A549 (cell line): ENCODE measurements at regions not wholly inside any gene's neighbourhood (a gene's known extent, or its start where the extent isn't known, plus 50 kb on each side); places are given as distances from the start of the nearest gene placed in this dataset.

ENCODE experiments used
- ATAC-seq, 2 experiments: fragments of 200-7000 bp in 1 of 2; fragments of >200 bp in 1 of 2; cut with Nextera tagmentation in 1 of 2; cut with Tn5 transposase in 1 of 2; 3 replicates each; pipeline versions ENCODE4 v1.8.0 to v1.9.1; 2018 to 2020; ENCODE audit warnings: mild to moderate bottlenecking in 1 of 2, moderate library complexity in 1 of 2
- CTCF ChIA-PET: fragments of 300-600 bp; sonication (Branson Sonifier 250); formaldehyde crosslinking; extraction: SDS; loops from one replicate; lab custom pipeline; 2021; ENCODE audit warnings: antibody characterized with exemption, inconsistent platforms; lab: Yijun Ruan, JAX
- POLR2A ChIA-PET: fragments of 350-600 bp; formaldehyde crosslinking; extraction: SDS; loops from one replicate; lab custom pipeline; 2021; ENCODE audit warnings: antibody characterized with exemption, inconsistent platforms; lab: Yijun Ruan, JAX
- DNase-seq, 2 experiments: peaks; one replicate each; pipeline versions ENCODE4 v3.0.0 to v3.0.0-alpha.2; 2011 to 2016; ENCODE audit warnings: low read depth in 1 of 2, low spot score in 1 of 2
- FAIRE-seq: peaks from 2 replicates; lab custom pipeline; 2011; peaks lifted over from hg19 to GRCh38; lab: Jason Lieb, UNC
- H3K27ac ChIP-seq, 2 experiments: fragments of >200 bp; sonication (Bioruptor Twin); formaldehyde crosslinking; 3 replicates each; pipeline ENCODE4 v1.5.1; 2016 to 2017
- H3K4me1 ChIP-seq: fragments of >200 bp; sonication (Bioruptor Twin); formaldehyde crosslinking; 3 replicates; pipeline ENCODE4 v1.6.1; 2016
- H3K4me2 ChIP-seq: fragments of >200 bp; sonication (Bioruptor Twin); formaldehyde crosslinking; 3 replicates; pipeline ENCODE4 v1.6.1; 2016
- H3K4me3 ChIP-seq: fragments of >200 bp; sonication (Bioruptor Twin); formaldehyde crosslinking; 3 replicates; pipeline ENCODE4 v1.5.1; 2016
- H3K9me3 ChIP-seq: fragments of >200 bp; sonication (Bioruptor Twin); formaldehyde crosslinking; 3 replicates; pipeline ENCODE4 v1.6.1; 2016
- BHLHE40 ChIP-seq: IDR thresholded peaks from 2 replicates; pipeline ENCODE4 v1.6.1; 2012; ENCODE audit warnings: low read depth, low read length, inconsistent platforms
- CHD2 ChIP-seq: fragments of 150-350 bp; IDR thresholded peaks from 2 replicates; pipeline ENCODE4 v1.6.1; 2014; ENCODE audit warnings: low read length; ENCODE audit not compliant: partially characterized antibody
- CHD4 ChIP-seq: fragments of 200-600 bp; sonication (generic); IDR thresholded peaks from 2 replicates; pipeline ENCODE4 v1.6.1; 2016; ENCODE audit warnings: antibody characterized with exemption, mild to moderate bottlenecking, borderline replicate concordance
- E2F6 ChIP-seq: IDR thresholded peaks from 2 replicates; pipeline ENCODE4 v1.6.1; 2012; ENCODE audit warnings: low read depth, borderline replicate concordance
- EHMT2 ChIP-seq: fragments of 200-600 bp; sonication (generic); IDR thresholded peaks from 2 replicates; pipeline ENCODE4 v1.6.1; 2016; ENCODE audit warnings: antibody characterized with exemption, low read depth, mild to moderate bottlenecking, moderate library complexity
- ELK1 ChIP-seq: fragments of 150-350 bp; IDR thresholded peaks from 2 replicates; pipeline ENCODE4 v1.6.1; 2014; ENCODE audit warnings: low read depth, mild to moderate bottlenecking, low read length
- FOSL2 ChIP-seq, 2 experiments: fragments of 450-650 bp in 1 of 2; fragments of >200 bp in 1 of 2; sonication (Bioruptor Twin) in 1 of 2; formaldehyde crosslinking; IDR thresholded peaks; 2 replicates each; pipeline versions ENCODE4 v1.5.0 to v1.6.1; 2016 to 2020; ENCODE audit warnings: mild to moderate bottlenecking in 1 of 2, moderate library complexity in 1 of 2
- GATA3 ChIP-seq: IDR thresholded peaks from 2 replicates; pipeline ENCODE4 v1.6.1; 2012; ENCODE audit warnings: borderline replicate concordance
- MAFK ChIP-seq: fragments of 450-650 bp; IDR thresholded peaks from 2 replicates; pipeline ENCODE4 v1.6.1; 2014; ENCODE audit not compliant: partially characterized antibody
- NFE2L2 ChIP-seq: fragments of 150-350 bp; conservative IDR thresholded peaks from 2 replicates; pipeline ENCODE4 v1.6.1; 2014; ENCODE audit warnings: low read length
- NR3C1 ChIP-seq: fragments of >200 bp; sonication (Bioruptor Twin); formaldehyde crosslinking; IDR thresholded peaks from 3 replicates; pipeline ENCODE4 v1.6.1; 2017
- POLR2A ChIP-seq: IDR thresholded peaks from 2 replicates; pipeline ENCODE4 v1.6.1; 2012; ENCODE audit warnings: mild to moderate bottlenecking, low read length
- POLR2AphosphoS2 ChIP-seq: conservative IDR thresholded peaks from 2 replicates; pipeline ENCODE4 v1.6.1; 2012; ENCODE audit warnings: low read length, improper control_type of control experiment, inconsistent platforms
- RAD21 ChIP-seq, 2 experiments: fragments of >200 bp in 1 of 2; sonication (Bioruptor Twin) in 1 of 2; formaldehyde crosslinking in 1 of 2; IDR thresholded peaks in 1 of 2; conservative IDR thresholded peaks in 1 of 2; 2 replicates in 1 of 2; 3 replicates in 1 of 2; pipeline ENCODE4 v1.6.1; 2012 to 2018; ENCODE audit warnings: inconsistent platforms in 1 of 2
- RNF2 ChIP-seq: fragments of 200-600 bp; sonication (generic); IDR thresholded peaks from 2 replicates; pipeline ENCODE4 v1.6.1; 2016; ENCODE audit warnings: low read depth, mild to moderate bottlenecking, antibody characterized with exemption, moderate library complexity, borderline replicate concordance
- SMC3 ChIP-seq: fragments of >200 bp; sonication (Bioruptor Twin); formaldehyde crosslinking; IDR thresholded peaks from 3 replicates; pipeline ENCODE4 v1.6.1; 2018; ENCODE audit warnings: inconsistent platforms
- SREBF2 ChIP-seq: fragments of 450-650 bp; IDR thresholded peaks from 2 replicates; pipeline ENCODE4 v1.6.1; 2014; ENCODE audit warnings: mild to moderate bottlenecking, moderate library complexity
- ZC3H11A ChIP-seq: fragments of 450-650 bp; IDR thresholded peaks from 2 replicates; pipeline ENCODE4 v1.6.1; 2014; ENCODE audit warnings: antibody characterized with exemption, mild to moderate bottlenecking
- ZFP36 ChIP-seq: fragments of 450-650 bp; IDR thresholded peaks from 2 replicates; pipeline ENCODE4 v1.6.1; 2014; ENCODE audit warnings: borderline replicate concordance; ENCODE audit not compliant: partially characterized antibody
- ZNF302 ChIP-seq: fragments of 250-450 bp; sonication (Bioruptor Pico); IDR thresholded peaks from 2 replicates; pipeline ENCODE4 v1.9.0; 2021; ENCODE audit warnings: inconsistent platforms, mild to moderate bottlenecking, moderate library complexity
- ZSCAN20 ChIP-seq: fragments of 250-450 bp; sonication (Bioruptor Pico); IDR thresholded peaks from 2 replicates; pipeline ENCODE4 v1.8.0; 2022; ENCODE audit warnings: mild to moderate bottlenecking, moderate library complexity
- WGBS: methylation state at CpG from one replicate; pipeline ENCODE4 v1.1.6; 2017; ENCODE audit errors: missing lambda C conversion rate; 5-methylcytosine and 5-hydroxymethylcytosine counted together
- TF ChIP-seq, protein P1 (sequence below): IDR thresholded peaks from 2 replicates; pipeline ENCODE4 v1.6.1; 2012
- TF ChIP-seq, protein P2 (sequence below): fragments of 200-600 bp; sonication (generic); IDR thresholded peaks from 2 replicates; pipeline ENCODE4 v1.6.1; 2016; ENCODE audit warnings: antibody characterized with exemption, mild to moderate bottlenecking, moderate library complexity
- TF ChIP-seq, protein P3 (sequence below): fragments of 250-450 bp; sonication (Bioruptor Pico); IDR thresholded peaks from 2 replicates; pipeline ENCODE4 v1.5.0; 2020; ENCODE audit warnings: low read depth, mild to moderate bottlenecking, moderate library complexity

GRCh38 chr2:151097128-151097527, 164.5 kb downstream of the RBM43 start:
- DNase-seq (no peak), ATAC-seq (no peak), FAIRE-seq (no peak)
- Histone ChIP-seq H3K4me1 (no peaks in the 10 kb centered on the region), H3K4me2 (no peak overlapping the region), H3K4me3 (no peak overlapping the region), H3K9me3 (no peaks in the 10 kb centered on the region), H3K27ac (no peak overlapping the region)
- POLR2A ChIA-PET: no interaction called here
- TF ChIP-seq SMC3: no peak
- CTCF ChIA-PET: no interaction called here

DNA sequence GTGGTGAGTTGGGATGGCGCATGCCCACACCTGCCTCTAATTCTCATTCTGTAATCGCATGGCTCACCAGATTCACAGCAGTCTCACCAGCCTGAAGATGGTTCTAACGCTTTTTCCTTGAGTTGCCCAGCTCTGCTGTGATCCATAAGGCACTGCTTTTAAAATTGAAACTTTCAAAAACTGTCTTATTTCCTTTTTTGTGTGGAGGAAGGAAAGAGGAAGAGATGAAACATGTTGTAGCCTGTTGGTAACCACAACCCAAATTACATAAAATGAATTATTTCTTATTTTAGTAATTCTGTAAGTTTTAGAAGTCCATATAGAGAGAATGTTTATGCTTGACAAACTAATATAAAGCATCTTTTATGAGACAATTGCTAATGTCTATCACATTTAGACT, 165.4 kb downstream of the RBM43 start:
- POLR2A ChIA-PET: no interaction called here
- no peak for ATAC-seq
- CTCF ChIA-PET: no interaction called here
- no peak overlapping the region for H3K4me3 ChIP-seq
- TF ChIP-seq FOSL2 (IDR thresholded peaks at IDR 0.05): no peak
- TF ChIP-seq FOSL2 (CRISPR knock-in tag; IDR thresholded peaks at IDR 0.05): no peak
- no peak for TF ChIP-seq ZFP36
- no peak for TF ChIP-seq MAFK
- TF ChIP-seq CHD2: no peak
- TF ChIP-seq RNF2: no peak
- TF ChIP-seq, all 56 proteins: peak for 0
- 36% methylated on average over 3 of the region's 3 CpGs for WGBS
- H3K4me1 ChIP-seq: no peaks in the 10 kb centered on the region
- no peak overlapping the region for H3K4me2 ChIP-seq
- H3K9me3 ChIP-seq: no peaks in the 10 kb centered on the region
- no peak for DNase-seq
- no peak for FAIRE-seq
- no peak overlapping the region for H3K27ac ChIP-seq

DNA sequence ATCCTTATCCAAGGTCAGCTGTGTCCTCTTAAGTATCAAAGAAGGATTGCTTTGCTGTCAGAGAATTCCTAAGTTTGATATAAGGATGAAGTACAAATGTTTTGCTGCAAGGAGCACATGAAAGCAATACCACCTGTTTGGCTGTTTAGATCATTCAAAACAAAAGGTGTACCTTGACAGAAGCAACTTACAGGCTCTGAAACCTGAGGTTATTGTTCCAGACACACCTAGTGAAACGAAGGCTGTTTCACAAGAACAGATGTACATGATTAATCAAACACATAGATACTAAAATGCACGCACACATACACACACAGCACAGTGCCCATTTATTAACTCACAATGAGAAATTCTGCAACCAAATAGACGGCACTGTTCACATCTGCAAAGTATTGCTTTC, 166.2 kb downstream of the RBM43 start:
- FAIRE-seq (no peak), ATAC-seq (no peak), DNase-seq (no peak)
- Histone ChIP-seq H3K4me1 (no peaks in the 10 kb centered on the region), H3K9me3 (no peaks in the 10 kb centered on the region), H3K27ac (no peak overlapping the region), H3K4me2 (no peak overlapping the region), H3K4me3 (no peak overlapping the region)
- TF ChIP-seq POLR2AphosphoS2: no peak
- no peak for TF ChIP-seq CHD2
- TF ChIP-seq EHMT2: no peak
- TF ChIP-seq ZFP36: no peak
- TF ChIP-seq, protein P1, sequence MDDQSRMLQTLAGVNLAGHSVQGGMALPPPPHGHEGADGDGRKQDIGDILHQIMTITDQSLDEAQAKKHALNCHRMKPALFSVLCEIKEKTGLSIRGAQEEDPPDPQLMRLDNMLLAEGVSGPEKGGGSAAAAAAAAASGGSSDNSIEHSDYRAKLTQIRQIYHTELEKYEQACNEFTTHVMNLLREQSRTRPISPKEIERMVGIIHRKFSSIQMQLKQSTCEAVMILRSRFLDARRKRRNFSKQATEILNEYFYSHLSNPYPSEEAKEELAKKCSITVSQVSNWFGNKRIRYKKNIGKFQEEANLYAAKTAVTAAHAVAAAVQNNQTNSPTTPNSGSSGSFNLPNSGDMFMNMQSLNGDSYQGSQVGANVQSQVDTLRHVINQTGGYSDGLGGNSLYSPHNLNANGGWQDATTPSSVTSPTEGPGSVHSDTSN: no peak
- TF ChIP-seq NR3C1: no peak
- WGBS: 1% methylated on average over 3 of the region's 3 CpGs
- CTCF ChIA-PET: no interaction called here
- POLR2A ChIA-PET: no interaction called here

DNA sequence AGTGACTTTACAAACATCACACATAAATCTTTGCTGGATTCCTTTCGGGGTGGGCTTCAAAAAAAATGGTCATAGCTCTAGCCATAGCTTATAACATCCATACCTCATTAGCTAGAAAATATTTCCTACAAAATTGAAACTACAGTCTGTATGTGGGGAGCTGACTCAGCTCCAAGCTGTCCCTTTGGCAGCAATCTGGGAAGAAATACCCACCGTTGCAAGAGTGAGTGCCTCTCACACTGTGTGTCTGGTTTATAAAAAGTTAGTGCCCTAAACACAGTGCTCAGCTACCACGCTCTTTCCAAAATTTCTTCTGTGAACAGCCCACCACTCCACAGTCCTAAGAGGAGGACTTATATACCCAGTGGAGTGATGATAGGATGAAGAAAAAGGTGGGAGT, 170.1 kb downstream of the RBM43 start:
- DNase-seq (no peak), FAIRE-seq (no peak), ATAC-seq (no peak)
- Histone ChIP-seq H3K4me3 (no peak overlapping the region), H3K4me2 (no peak overlapping the region), H3K4me1 (no peaks in the 10 kb centered on the region), H3K9me3 (no peaks in the 10 kb centered on the region), H3K27ac (no peak overlapping the region)
- CTCF ChIA-PET: interaction anchor here (0.6 kb wide), 1 partner anchor 147 kb away, joined by 3 read pairs; no protein-coding TSS in a partner anchor
- POLR2A ChIA-PET: no interaction called here
- 31% methylated on average over 3 of the region's 3 CpGs for WGBS
- no peak for TF ChIP-seq E2F6
- no peak for TF ChIP-seq SREBF2
- TF ChIP-seq, protein P2, sequence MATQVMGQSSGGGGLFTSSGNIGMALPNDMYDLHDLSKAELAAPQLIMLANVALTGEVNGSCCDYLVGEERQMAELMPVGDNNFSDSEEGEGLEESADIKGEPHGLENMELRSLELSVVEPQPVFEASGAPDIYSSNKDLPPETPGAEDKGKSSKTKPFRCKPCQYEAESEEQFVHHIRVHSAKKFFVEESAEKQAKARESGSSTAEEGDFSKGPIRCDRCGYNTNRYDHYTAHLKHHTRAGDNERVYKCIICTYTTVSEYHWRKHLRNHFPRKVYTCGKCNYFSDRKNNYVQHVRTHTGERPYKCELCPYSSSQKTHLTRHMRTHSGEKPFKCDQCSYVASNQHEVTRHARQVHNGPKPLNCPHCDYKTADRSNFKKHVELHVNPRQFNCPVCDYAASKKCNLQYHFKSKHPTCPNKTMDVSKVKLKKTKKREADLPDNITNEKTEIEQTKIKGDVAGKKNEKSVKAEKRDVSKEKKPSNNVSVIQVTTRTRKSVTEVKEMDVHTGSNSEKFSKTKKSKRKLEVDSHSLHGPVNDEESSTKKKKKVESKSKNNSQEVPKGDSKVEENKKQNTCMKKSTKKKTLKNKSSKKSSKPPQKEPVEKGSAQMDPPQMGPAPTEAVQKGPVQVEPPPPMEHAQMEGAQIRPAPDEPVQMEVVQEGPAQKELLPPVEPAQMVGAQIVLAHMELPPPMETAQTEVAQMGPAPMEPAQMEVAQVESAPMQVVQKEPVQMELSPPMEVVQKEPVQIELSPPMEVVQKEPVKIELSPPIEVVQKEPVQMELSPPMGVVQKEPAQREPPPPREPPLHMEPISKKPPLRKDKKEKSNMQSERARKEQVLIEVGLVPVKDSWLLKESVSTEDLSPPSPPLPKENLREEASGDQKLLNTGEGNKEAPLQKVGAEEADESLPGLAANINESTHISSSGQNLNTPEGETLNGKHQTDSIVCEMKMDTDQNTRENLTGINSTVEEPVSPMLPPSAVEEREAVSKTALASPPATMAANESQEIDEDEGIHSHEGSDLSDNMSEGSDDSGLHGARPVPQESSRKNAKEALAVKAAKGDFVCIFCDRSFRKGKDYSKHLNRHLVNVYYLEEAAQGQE: no peak
- TF ChIP-seq RAD21 (conservative IDR thresholded peaks at IDR 0.05 in 1 of 2, IDR thresholded peaks at IDR 0.05 in 1 of 2): no peak
- TF ChIP-seq GATA3: no peak
- TF ChIP-seq POLR2A: no peak
- TF ChIP-seq, protein P3, sequence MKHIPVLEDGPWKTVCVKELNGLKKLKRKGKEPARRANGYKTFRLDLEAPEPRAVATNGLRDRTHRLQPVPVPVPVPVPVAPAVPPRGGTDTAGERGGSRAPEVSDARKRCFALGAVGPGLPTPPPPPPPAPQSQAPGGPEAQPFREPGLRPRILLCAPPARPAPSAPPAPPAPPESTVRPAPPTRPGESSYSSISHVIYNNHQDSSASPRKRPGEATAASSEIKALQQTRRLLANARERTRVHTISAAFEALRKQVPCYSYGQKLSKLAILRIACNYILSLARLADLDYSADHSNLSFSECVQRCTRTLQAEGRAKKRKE (CRISPR knock-in tag): no peak
- TF ChIP-seq ZNF302 (CRISPR knock-in tag): no peak
- TF ChIP-seq ZSCAN20 (CRISPR knock-in tag): no peak
- no peak for TF ChIP-seq ELK1
- TF ChIP-seq NFE2L2: no peak
- no peak for TF ChIP-seq BHLHE40
- TF ChIP-seq RNF2: no peak
- TF ChIP-seq ZC3H11A: no peak
- no peak for TF ChIP-seq CHD4
